ENCODE measurements at regions not wholly inside any gene's neighbourhood (a gene's known extent, or its start where the extent isn't known, plus 50 kb on each side); places are given as distances from the start of the nearest gene placed in this dataset.
A peak's percentile ranks its signal among the peaks of the same experiment; 100 is the strongest.

DNA sequence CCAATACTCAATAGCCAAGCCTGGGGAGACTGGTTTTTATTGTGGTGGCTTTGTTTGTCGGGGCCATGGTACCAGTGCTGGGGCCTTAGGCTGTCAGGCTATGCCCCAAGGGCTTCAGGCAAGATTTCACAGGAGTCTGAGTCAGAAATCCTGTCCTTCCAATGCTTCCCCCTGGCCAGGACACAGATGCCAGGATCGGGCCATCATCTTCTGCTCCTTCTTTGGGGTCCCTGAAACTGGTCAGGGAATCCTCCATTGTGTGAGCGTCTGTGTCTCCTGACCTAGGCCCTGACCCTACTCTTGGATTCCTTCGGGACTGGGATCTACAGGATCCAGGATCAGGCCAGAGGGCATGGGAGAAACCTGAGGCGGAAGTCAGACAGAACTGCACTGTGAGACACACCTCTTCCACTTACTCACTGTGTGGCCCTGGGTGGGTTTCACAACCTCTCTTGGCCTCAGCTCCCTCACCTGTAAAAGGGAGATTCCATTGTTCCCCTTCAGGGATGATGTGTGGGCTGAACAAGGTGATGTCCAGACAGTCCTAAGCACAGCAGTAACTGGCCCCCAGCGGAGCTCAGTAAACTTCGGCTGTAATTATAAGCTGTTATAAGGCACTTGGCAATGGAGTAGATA is 292.7 kb downstream of the UACA start:
- TF ChIP-seq, protein P1, sequence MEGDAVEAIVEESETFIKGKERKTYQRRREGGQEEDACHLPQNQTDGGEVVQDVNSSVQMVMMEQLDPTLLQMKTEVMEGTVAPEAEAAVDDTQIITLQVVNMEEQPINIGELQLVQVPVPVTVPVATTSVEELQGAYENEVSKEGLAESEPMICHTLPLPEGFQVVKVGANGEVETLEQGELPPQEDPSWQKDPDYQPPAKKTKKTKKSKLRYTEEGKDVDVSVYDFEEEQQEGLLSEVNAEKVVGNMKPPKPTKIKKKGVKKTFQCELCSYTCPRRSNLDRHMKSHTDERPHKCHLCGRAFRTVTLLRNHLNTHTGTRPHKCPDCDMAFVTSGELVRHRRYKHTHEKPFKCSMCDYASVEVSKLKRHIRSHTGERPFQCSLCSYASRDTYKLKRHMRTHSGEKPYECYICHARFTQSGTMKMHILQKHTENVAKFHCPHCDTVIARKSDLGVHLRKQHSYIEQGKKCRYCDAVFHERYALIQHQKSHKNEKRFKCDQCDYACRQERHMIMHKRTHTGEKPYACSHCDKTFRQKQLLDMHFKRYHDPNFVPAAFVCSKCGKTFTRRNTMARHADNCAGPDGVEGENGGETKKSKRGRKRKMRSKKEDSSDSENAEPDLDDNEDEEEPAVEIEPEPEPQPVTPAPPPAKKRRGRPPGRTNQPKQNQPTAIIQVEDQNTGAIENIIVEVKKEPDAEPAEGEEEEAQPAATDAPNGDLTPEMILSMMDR (conservative IDR thresholded peaks at IDR 0.05; ENCODE audit: low read depth, low read length): no peak
- no peak for DNase-seq (ENCODE audit: low read depth)
- H3K4me3 ChIP-seq (ENCODE audit: low read depth, low read length): no peak overlapping the region

- TF ChIP-seq, protein P1 (conservative IDR thresholded peaks at IDR 0.05; ENCODE audit: low read depth, low read length): no peak
- DNase-seq (ENCODE audit: low read depth): no peak
- no peak overlapping the region for H3K4me3 ChIP-seq (ENCODE audit: low read depth, low read length)
Measured at GRCh38 chr15:70469651-70470555, 293.5 kb downstream of the UACA start.

- TF ChIP-seq, protein P1 (conservative IDR thresholded peaks at IDR 0.05; ENCODE audit: low read depth, low read length): no peak
- H3K4me3 ChIP-seq (ENCODE audit: low read depth, low read length): no peak overlapping the region
- DNase-seq (ENCODE audit: low read depth): no peak
Measured at GRCh38 chr15:70469182-70469581, 294.2 kb downstream of the UACA start.

DNA sequence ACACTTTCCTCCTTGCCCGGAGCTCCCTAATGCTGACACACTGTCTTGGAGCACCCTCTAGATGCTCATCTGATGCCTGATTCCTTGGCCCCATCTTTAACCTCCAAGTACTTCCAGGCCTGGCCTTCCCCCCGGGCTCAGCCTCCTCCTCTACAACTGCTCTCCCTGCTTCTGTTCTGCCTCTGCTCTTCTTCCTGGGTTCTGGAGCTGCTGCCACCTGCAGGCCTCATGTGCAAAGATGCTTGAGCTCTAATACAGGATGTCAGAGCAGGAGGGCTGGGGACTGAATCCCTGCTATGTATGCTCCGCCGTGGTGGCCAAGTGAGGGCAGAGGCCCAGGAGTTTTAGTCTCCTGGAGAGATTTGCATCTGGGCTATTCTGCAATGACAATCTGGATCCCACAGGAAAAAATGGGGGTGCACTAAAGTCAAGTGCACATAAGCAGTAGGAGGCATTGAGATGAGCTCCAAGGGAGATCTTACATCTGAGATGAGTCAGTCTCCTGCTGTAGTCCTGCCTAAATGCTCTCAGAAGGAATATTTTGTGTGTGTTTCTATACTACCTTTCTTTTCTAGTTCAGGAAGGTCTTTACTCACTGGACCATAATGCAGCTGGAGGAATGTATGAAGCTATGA is 296.3 kb downstream of the UACA start:
- TF ChIP-seq, protein P1 (conservative IDR thresholded peaks at IDR 0.05; ENCODE audit: low read depth, low read length): peak; percentile 84
- H3K4me3 ChIP-seq (ENCODE audit: low read depth, low read length): no peak overlapping the region
- DNase-seq (ENCODE audit: low read depth): no peak

DNA sequence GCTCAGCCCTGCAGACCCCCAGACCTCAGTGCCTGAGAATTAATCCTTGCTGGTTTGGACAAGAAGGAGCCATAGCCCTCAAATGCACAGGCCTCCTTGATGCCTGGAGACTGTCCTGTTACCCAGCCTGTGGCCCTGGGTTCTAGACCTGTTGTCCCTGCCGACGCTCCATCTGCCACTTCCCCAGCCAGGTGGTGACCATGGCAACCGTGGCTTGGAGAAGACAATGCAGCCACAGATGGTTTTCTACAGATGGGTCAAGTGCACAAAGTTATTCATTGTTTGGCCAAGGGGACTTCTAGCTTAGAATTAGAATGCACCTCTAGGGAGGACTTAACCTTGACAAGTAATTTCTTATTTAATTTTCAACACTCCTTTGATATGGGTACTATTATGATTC is 297.1 kb downstream of the UACA start:
- no peak for DNase-seq (ENCODE audit: low read depth)
- no peak overlapping the region for H3K4me3 ChIP-seq (ENCODE audit: low read depth, low read length)
- TF ChIP-seq, protein P1 (conservative IDR thresholded peaks at IDR 0.05; ENCODE audit: low read depth, low read length): no peak

DNA sequence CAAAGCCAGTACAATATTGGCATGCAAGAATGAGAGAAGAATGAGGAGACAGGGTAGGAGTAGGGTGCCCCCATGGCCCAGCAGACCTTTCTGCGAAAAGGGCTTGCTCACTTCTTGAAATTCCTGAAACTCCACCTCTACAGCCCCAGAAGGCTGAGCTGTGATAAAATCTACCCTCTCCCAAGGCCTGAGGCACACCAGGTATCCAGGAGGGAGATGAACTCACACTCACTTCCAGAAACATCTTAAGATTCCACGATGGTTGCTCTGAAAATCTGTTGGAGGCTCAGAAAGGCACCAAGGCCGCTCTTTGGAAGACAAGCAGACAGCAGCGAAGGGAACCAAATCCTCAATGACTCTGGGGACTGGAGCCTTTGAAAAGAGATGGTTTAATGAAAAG is 297.5 kb downstream of the UACA start:
- TF ChIP-seq, protein P1 (conservative IDR thresholded peaks at IDR 0.05; ENCODE audit: low read depth, low read length): no peak
- no peak overlapping the region for H3K4me3 ChIP-seq (ENCODE audit: low read depth, low read length)
- no peak for DNase-seq (ENCODE audit: low read depth)
